ENCODE measurements at regions not wholly inside any gene's neighbourhood (a gene's known extent, or its start where the extent isn't known, plus 50 kb on each side); places are given as distances from the start of the nearest gene placed in this dataset.

GRCh38 chr10:61175316-61175715 is 231.3 kb upstream of the RHOBTB1 start:
- in situ Hi-C loops (cut with MboI), result no loop called here

GRCh38 chr10:61173450-61173849 is 229.5 kb upstream of the RHOBTB1 start:
- Histone ChIP-seq H3K4me1 (ENCODE audit: insufficient read depth) (no peaks in the 10 kb centered on the region), H3F3A (ENCODE audit: insufficient read depth) (no peaks in the 10 kb centered on the region), H3K9me2 (ENCODE audit: insufficient read depth) (no peaks in the 10 kb centered on the region), H3K4me2 (ENCODE audit: unreplicated experiment) (no peak overlapping the region), H3K9me3 (ENCODE audit: low read depth) (no peaks in the 10 kb centered on the region), H3K9ac (no peak overlapping the region), H3K4me3 (no peak overlapping the region), H3K79me2 (ENCODE audit: insufficient read depth) (no peaks in the 10 kb centered on the region), H3K36me3 (ENCODE audit: low read depth) (no peaks in the 10 kb centered on the region), H4K20me1 (ENCODE audit: insufficient read depth) (no peaks in the 10 kb centered on the region), H2AFZ (no peak overlapping the region), H3K27ac (no peak overlapping the region), H3K27me3 (replicated peaks; ENCODE audit: insufficient read depth) (peaks cover 14% of the 10 kb centered on the region)
- DNase-seq, result no peak
- 55 to 60% methylated on average over 5 of the region's 5 CpGs for WGBS, 2 experiments (ENCODE audit: low coverage in 1 of 2, low lambda C conversion rate in 2 of 2, missing lambda C conversion rate in 2 of 2)
- in situ Hi-C loops (cut with MboI), result no loop called here
- TF ChIP-seq EZH2 (IDR thresholded peaks at IDR 0.05; ENCODE audit: insufficient read depth, poor library complexity, severe bottlenecking), result no peak
- no peak for TF ChIP-seq EZH2phosphoT487 (IDR thresholded peaks at IDR 0.05; ENCODE audit: insufficient read depth, low read depth)

More at GRCh38 chr10:61175316-61175715, 231.3 kb upstream of the RHOBTB1 start:
- H3K36me3 ChIP-seq (ENCODE audit: low read depth), result no peaks in the 10 kb centered on the region
- no peaks in the 10 kb centered on the region for H4K20me1 ChIP-seq (ENCODE audit: insufficient read depth)
- DNase-seq, result peak; percentile 64
- no peaks in the 10 kb centered on the region for H3K9me2 ChIP-seq (ENCODE audit: insufficient read depth)
- H3K9me3 ChIP-seq (ENCODE audit: low read depth), result no peaks in the 10 kb centered on the region
- no peak overlapping the region for H3K27ac ChIP-seq
- H3K79me2 ChIP-seq (ENCODE audit: insufficient read depth), result no peaks in the 10 kb centered on the region
- H3F3A ChIP-seq (ENCODE audit: insufficient read depth), result no peaks in the 10 kb centered on the region
- TF ChIP-seq EZH2 (IDR thresholded peaks at IDR 0.05; ENCODE audit: insufficient read depth, poor library complexity, severe bottlenecking) (no peak), EZH2phosphoT487 (IDR thresholded peaks at IDR 0.05; ENCODE audit: insufficient read depth, low read depth) (no peak)
- H3K4me1 ChIP-seq (ENCODE audit: insufficient read depth), result no peaks in the 10 kb centered on the region
- peaks cover 9% of the 10 kb centered on the region for H3K27me3 ChIP-seq (replicated peaks; ENCODE audit: insufficient read depth)
- H2AFZ ChIP-seq, result no peak overlapping the region
- no peak overlapping the region for H3K4me3 ChIP-seq
- H3K4me2 ChIP-seq (ENCODE audit: unreplicated experiment), result no peak overlapping the region
- no peak overlapping the region for H3K9ac ChIP-seq

GRCh38 chr10:61172182-61172926 is 228.4 kb upstream of the RHOBTB1 start:
- H3K9me3 ChIP-seq (ENCODE audit: low read depth), result no peaks in the 10 kb centered on the region
- in situ Hi-C loops (cut with MboI), result no loop called here
- no peak overlapping the region for H3K9ac ChIP-seq
- no peak overlapping the region for H2AFZ ChIP-seq
- no peak for DNase-seq
- no peak for TF ChIP-seq EZH2 (IDR thresholded peaks at IDR 0.05; ENCODE audit: insufficient read depth, poor library complexity, severe bottlenecking)
- no peak for TF ChIP-seq EZH2phosphoT487 (IDR thresholded peaks at IDR 0.05; ENCODE audit: insufficient read depth, low read depth)
- no peaks in the 10 kb centered on the region for H3K9me2 ChIP-seq (ENCODE audit: insufficient read depth)
- H3K4me3 ChIP-seq, result no peak overlapping the region
- H4K20me1 ChIP-seq (ENCODE audit: insufficient read depth), result no peaks in the 10 kb centered on the region
- no peaks in the 10 kb centered on the region for H3F3A ChIP-seq (ENCODE audit: insufficient read depth)
- 55 to 61% methylated on average over 5 of the region's 5 CpGs for WGBS, 2 experiments (ENCODE audit: low coverage in 1 of 2, low lambda C conversion rate in 2 of 2, missing lambda C conversion rate in 2 of 2)
- H3K27me3 ChIP-seq (replicated peaks; ENCODE audit: insufficient read depth), result peaks cover 14% of the 10 kb centered on the region
- no peaks in the 10 kb centered on the region for H3K79me2 ChIP-seq (ENCODE audit: insufficient read depth)
- no peaks in the 10 kb centered on the region for H3K4me1 ChIP-seq (ENCODE audit: insufficient read depth)
- no peak overlapping the region for H3K27ac ChIP-seq
- H3K4me2 ChIP-seq (ENCODE audit: unreplicated experiment), result no peak overlapping the region
- H3K36me3 ChIP-seq (ENCODE audit: low read depth), result no peaks in the 10 kb centered on the region

DNA sequence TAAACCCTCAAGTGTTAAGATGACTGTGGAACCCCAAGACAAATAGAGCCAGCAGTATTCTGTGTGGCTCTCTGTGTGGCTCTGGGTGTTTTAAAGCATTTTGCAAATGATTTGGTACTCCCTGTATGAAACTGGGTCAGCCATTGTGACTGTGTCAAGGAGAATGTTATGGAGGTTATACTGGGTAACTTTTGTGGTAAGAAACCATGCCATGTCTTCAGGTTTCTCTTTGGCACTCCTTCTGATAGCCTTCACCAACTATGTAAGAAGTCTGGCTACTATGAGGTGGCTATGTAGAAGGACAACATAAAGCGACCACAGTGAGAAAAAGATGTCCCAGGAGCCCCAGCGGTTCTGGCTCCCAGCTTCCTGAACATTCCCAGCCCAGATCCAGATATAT is 226.6 kb upstream of the RHOBTB1 start:
- H3K4me1 ChIP-seq (ENCODE audit: insufficient read depth), result no peaks in the 10 kb centered on the region
- no peaks in the 10 kb centered on the region for H4K20me1 ChIP-seq (ENCODE audit: insufficient read depth)
- H3K27ac ChIP-seq, result no peak overlapping the region
- H3F3A ChIP-seq (ENCODE audit: insufficient read depth), result no peaks in the 10 kb centered on the region
- H2AFZ ChIP-seq, result no peak overlapping the region
- TF ChIP-seq EZH2phosphoT487 (IDR thresholded peaks at IDR 0.05; ENCODE audit: insufficient read depth, low read depth), result no peak
- no peak for TF ChIP-seq EZH2 (IDR thresholded peaks at IDR 0.05; ENCODE audit: insufficient read depth, poor library complexity, severe bottlenecking)
- in situ Hi-C loops (cut with MboI), result no loop called here
- H3K9ac ChIP-seq, result no peak overlapping the region
- DNase-seq, result no peak
- H3K9me2 ChIP-seq (ENCODE audit: insufficient read depth), result no peaks in the 10 kb centered on the region
- peaks cover 14% of the 10 kb centered on the region for H3K27me3 ChIP-seq (replicated peaks; ENCODE audit: insufficient read depth)
- no peaks in the 10 kb centered on the region for H3K36me3 ChIP-seq (ENCODE audit: low read depth)
- no peaks in the 10 kb centered on the region for H3K9me3 ChIP-seq (ENCODE audit: low read depth)
- H3K4me3 ChIP-seq, result no peak overlapping the region
- 78 to 88% methylated on average over 2 of the region's 2 CpGs for WGBS, 2 experiments (ENCODE audit: low coverage in 1 of 2, low lambda C conversion rate in 2 of 2, missing lambda C conversion rate in 2 of 2)
- H3K79me2 ChIP-seq (ENCODE audit: insufficient read depth), result no peaks in the 10 kb centered on the region
- H3K4me2 ChIP-seq (ENCODE audit: unreplicated experiment), result no peak overlapping the region

GRCh38 chr10:61169294-61169693 is 225.3 kb upstream of the RHOBTB1 start:
- Histone ChIP-seq H3F3A (ENCODE audit: insufficient read depth) (no peaks in the 10 kb centered on the region), H3K4me1 (ENCODE audit: insufficient read depth) (no peaks in the 10 kb centered on the region), H3K36me3 (ENCODE audit: low read depth) (no peaks in the 10 kb centered on the region), H3K27ac (no peak overlapping the region), H4K20me1 (ENCODE audit: insufficient read depth) (no peaks in the 10 kb centered on the region), H3K27me3 (replicated peaks; ENCODE audit: insufficient read depth) (peaks cover 14% of the 10 kb centered on the region), H3K4me2 (ENCODE audit: unreplicated experiment) (no peak overlapping the region), H3K9me3 (ENCODE audit: low read depth) (no peaks in the 10 kb centered on the region), H3K9me2 (ENCODE audit: insufficient read depth) (no peaks in the 10 kb centered on the region), H3K9ac (no peak overlapping the region), H3K79me2 (ENCODE audit: insufficient read depth) (no peaks in the 10 kb centered on the region), H3K4me3 (no peak overlapping the region), H2AFZ (no peak overlapping the region)
- DNase-seq, result no peak
- TF ChIP-seq EZH2 (IDR thresholded peaks at IDR 0.05; ENCODE audit: insufficient read depth, poor library complexity, severe bottlenecking), result no peak
- TF ChIP-seq EZH2phosphoT487 (IDR thresholded peaks at IDR 0.05; ENCODE audit: insufficient read depth, low read depth), result no peak
- in situ Hi-C loops (cut with MboI), result no loop called here
